GM19463 (cell line): ENCODE measurements at regions not wholly inside any gene's neighbourhood (a gene's known extent, or its start where the extent isn't known, plus 50 kb on each side); places are given as distances from the start of the nearest gene placed in this dataset.

ENCODE experiments used
- ATAC-seq: cut with Tn5 transposase; IDR thresholded peaks from one replicate; pipeline ENCODE4 v1.9.1; 2021; ENCODE audit warnings: mild to moderate bottlenecking, moderate library complexity; ENCODE audit not compliant: unreplicated experiment

GRCh38 chr11:86122773-86123172 is 53.9 kb upstream of the PICALM start:
- no peak for ATAC-seq

- ATAC-seq, result no peak
Measured at GRCh38 chr11:86120807-86121206, 51.9 kb upstream of the PICALM start.

- no peak for ATAC-seq
Measured at GRCh38 chr11:86119906-86120305, 51.0 kb upstream of the PICALM start.

- ATAC-seq, result no peak
Measured at GRCh38 chr11:86119077-86119476, 50.2 kb upstream of the PICALM start.
